Retinal pigment epithelial cell (primary cell): ENCODE measurements at regions not wholly inside any gene's neighbourhood (a gene's known extent, or its start where the extent isn't known, plus 50 kb on each side); places are given as distances from the start of the nearest gene placed in this dataset.
A peak's percentile ranks its signal among the peaks of the same experiment; 100 is the strongest.

ENCODE experiments used
- DNase-seq: peaks from one replicate; pipeline ENCODE4 v3.0.0-alpha.2; 2010; ENCODE audit warnings: low read depth
- H3K4me3 ChIP-seq: 2 replicates; pipeline ENCODE4 v1.5.1; 2011; ENCODE audit warnings: mild to moderate bottlenecking, low read length, control low read depth, moderate library complexity
- CTCF ChIP-seq: conservative IDR thresholded peaks from 2 replicates; pipeline ENCODE4 v1.5.1; 2011; ENCODE audit warnings: low read depth, low read length, control low read depth, inconsistent platforms

DNA sequence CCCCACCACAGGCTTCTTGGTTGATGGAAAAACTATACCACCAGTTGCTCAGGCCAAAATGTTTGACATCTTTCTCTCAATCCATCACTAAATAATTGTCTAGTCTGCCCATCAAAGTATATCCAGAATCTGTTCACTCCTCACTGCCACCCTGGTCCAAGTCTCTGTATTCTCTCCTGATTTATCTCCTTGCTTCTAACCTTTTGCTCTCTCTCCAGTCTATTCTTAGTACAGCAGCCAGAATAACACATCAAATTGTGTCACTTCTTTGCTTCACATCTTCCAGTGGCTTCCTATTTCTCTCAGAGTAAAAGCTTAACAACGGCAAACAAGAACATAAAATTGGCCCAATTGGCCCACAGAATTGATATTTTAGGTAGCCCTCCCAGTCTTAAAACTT lies 272.8 kb downstream of the IPO8 start:
- TF ChIP-seq CTCF, result no peak
- no peak overlapping the region for H3K4me3 ChIP-seq
- DNase-seq, result no peak

GRCh38 chr12:30420561-30420960 lies 275.1 kb downstream of the IPO8 start:
- H3K4me3 ChIP-seq, result no peak overlapping the region
- TF ChIP-seq CTCF, result no peak
- no peak for DNase-seq

DNA sequence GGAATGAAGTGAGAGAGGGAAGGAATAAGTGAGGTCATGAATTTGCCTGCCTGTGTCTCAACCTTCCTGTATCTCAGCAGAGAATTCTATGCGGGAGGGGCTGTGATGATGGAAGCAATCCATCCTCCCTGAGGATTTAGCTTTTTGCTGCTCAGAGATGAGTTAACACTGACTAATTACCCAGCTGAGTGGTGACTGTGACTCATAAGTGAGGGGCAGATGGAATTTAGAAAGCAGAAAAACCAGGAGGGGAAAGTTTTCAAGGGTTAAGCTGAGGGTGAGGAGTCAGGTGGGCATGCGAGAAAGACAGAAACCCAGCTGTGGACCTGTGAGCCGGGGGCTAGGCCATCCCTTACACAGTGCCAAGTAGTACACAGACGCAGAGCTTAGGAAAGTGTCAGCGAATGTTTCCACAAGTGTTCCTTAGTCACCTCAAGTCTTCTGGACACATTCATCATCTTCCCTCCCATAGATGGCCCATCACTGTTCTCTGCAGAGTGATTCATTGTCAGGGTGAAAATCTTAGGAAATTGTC lies 277.9 kb downstream of the IPO8 start:
- no peak overlapping the region for H3K4me3 ChIP-seq
- no peak for TF ChIP-seq CTCF
- peak; percentile 82 for DNase-seq

DNA sequence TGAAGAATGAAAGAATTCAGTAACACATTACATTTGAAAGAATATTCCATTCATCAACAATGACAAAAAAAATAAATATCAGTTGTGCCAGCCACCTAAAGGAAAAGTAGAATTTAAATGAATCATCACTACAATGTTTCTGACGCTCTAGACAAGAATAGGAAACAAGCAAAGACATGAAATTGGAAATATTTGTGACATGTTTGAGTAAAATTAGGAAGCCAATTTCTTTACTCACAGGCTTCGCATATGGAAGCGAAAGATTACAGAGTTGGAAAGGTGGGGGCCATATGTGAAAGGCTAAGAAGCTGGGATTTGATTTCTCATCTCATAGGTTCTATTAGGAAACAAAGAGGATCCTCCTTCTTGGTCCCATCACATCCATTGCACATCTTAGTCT lies 279.0 kb downstream of the IPO8 start:
- no peak for TF ChIP-seq CTCF
- H3K4me3 ChIP-seq, result no peak overlapping the region
- no peak for DNase-seq

DNA sequence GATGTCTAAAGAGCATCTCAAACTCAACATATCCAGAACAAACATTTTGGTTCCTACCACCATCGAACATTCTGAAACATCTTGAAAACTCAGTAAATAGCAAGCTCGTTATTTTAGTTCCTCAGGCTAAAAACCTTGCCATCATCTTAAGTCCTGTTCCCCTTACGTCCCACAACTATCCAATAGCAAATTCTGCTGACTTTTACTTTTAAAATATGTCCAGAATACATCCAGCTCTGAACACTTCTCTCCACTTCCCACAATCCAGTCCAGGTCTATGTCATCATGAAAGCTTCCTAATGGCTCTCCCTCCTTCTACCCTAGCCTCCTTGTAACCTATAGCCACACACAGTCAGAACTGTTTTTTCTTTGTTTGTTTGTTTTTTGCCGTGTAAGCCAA lies 279.9 kb downstream of the IPO8 start:
- no peak for DNase-seq
- no peak overlapping the region for H3K4me3 ChIP-seq
- no peak for TF ChIP-seq CTCF

DNA sequence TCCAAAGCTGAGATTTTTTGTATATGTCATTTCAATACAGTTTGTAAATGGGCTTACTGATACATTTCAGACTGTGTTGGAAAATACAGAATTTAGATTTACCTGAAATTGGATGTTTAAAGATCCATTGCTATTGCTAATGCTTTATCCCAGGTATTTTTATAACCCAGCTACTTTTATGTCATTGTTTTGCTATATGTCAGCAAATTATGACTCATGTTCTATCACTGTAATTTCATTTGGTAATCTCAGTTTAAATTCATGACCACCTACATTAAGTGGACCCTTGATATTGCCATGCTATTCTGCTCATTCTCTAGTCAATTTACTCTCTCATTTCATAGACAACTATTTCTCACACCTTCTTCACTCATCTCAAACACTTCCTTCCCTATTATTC lies 281.2 kb downstream of the IPO8 start:
- no peak for DNase-seq
- TF ChIP-seq CTCF, result no peak
- H3K4me3 ChIP-seq, result no peak overlapping the region

DNA sequence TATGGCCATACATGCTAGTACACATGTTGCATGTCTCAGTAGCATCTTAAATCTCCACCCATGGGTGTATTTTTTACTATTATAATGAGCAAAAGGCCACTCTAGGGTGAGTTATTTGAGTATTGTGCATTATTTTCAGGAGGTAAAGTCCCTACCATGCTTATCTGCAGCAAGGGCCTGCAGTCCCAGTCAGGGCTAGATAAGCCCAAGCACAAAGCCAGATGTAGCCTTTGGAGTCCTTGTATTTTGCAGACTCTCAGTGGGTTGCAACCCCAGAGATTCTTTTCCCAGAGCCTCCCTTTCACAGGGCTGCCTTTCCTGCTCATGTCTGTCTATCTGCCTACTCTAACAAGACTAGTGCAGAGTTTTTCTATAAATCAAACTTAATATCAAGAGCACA lies 295.3 kb downstream of the IPO8 start:
- no peak for DNase-seq
- H3K4me3 ChIP-seq, result no peak overlapping the region
- no peak for TF ChIP-seq CTCF
